H1 (cell line): ENCODE measurements at regions not wholly inside any gene's neighbourhood (a gene's known extent, or its start where the extent isn't known, plus 50 kb on each side); places are given as distances from the start of the nearest gene placed in this dataset.

Experiments used
- GABPA ChIP-seq: IDR thresholded peaks from 2 replicates; pipeline ENCODE4 v1.6.1; 2011; ENCODE audit warnings: mild to moderate bottlenecking, low read length, moderate library complexity, borderline replicate concordance; ENCODE audit not compliant: insufficient read depth
- MAFK ChIP-seq: IDR thresholded peaks from 2 replicates; pipeline ENCODE4 v1.6.1; 2012; ENCODE audit warnings: low read depth, mild to moderate bottlenecking, improper control_type of control experiment, low read length
- TF ChIP-seq, protein P1 (sequence below): fragments of 300-600 bp; sonication (generic); IDR thresholded peaks from 2 replicates; pipeline ENCODE4 v1.7.1; 2012; ENCODE audit warnings: low read length, moderate library complexity, mild to moderate bottlenecking, inconsistent platforms; ENCODE audit not compliant: insufficient replicate concordance

DNA sequence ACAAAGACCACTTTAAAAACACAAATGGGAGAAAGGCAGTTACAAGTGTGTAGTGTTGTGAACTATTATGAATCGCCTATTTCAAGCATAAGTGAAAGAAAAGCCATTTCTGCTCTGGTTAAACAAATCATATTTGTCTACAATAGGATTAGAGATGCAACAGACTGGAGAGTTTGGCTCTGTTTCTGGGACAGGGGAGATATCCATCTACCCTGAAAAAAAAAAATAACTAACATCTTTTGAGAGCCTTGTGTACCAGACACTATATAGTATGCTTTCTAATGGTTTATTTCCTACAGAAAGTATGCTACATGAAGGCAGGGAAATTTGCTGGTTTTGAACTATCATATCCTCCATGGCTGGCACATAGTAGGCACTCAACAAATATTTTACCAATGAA lies 106.7 kb upstream of the FHIT start (continued):
- TF ChIP-seq, protein P1, sequence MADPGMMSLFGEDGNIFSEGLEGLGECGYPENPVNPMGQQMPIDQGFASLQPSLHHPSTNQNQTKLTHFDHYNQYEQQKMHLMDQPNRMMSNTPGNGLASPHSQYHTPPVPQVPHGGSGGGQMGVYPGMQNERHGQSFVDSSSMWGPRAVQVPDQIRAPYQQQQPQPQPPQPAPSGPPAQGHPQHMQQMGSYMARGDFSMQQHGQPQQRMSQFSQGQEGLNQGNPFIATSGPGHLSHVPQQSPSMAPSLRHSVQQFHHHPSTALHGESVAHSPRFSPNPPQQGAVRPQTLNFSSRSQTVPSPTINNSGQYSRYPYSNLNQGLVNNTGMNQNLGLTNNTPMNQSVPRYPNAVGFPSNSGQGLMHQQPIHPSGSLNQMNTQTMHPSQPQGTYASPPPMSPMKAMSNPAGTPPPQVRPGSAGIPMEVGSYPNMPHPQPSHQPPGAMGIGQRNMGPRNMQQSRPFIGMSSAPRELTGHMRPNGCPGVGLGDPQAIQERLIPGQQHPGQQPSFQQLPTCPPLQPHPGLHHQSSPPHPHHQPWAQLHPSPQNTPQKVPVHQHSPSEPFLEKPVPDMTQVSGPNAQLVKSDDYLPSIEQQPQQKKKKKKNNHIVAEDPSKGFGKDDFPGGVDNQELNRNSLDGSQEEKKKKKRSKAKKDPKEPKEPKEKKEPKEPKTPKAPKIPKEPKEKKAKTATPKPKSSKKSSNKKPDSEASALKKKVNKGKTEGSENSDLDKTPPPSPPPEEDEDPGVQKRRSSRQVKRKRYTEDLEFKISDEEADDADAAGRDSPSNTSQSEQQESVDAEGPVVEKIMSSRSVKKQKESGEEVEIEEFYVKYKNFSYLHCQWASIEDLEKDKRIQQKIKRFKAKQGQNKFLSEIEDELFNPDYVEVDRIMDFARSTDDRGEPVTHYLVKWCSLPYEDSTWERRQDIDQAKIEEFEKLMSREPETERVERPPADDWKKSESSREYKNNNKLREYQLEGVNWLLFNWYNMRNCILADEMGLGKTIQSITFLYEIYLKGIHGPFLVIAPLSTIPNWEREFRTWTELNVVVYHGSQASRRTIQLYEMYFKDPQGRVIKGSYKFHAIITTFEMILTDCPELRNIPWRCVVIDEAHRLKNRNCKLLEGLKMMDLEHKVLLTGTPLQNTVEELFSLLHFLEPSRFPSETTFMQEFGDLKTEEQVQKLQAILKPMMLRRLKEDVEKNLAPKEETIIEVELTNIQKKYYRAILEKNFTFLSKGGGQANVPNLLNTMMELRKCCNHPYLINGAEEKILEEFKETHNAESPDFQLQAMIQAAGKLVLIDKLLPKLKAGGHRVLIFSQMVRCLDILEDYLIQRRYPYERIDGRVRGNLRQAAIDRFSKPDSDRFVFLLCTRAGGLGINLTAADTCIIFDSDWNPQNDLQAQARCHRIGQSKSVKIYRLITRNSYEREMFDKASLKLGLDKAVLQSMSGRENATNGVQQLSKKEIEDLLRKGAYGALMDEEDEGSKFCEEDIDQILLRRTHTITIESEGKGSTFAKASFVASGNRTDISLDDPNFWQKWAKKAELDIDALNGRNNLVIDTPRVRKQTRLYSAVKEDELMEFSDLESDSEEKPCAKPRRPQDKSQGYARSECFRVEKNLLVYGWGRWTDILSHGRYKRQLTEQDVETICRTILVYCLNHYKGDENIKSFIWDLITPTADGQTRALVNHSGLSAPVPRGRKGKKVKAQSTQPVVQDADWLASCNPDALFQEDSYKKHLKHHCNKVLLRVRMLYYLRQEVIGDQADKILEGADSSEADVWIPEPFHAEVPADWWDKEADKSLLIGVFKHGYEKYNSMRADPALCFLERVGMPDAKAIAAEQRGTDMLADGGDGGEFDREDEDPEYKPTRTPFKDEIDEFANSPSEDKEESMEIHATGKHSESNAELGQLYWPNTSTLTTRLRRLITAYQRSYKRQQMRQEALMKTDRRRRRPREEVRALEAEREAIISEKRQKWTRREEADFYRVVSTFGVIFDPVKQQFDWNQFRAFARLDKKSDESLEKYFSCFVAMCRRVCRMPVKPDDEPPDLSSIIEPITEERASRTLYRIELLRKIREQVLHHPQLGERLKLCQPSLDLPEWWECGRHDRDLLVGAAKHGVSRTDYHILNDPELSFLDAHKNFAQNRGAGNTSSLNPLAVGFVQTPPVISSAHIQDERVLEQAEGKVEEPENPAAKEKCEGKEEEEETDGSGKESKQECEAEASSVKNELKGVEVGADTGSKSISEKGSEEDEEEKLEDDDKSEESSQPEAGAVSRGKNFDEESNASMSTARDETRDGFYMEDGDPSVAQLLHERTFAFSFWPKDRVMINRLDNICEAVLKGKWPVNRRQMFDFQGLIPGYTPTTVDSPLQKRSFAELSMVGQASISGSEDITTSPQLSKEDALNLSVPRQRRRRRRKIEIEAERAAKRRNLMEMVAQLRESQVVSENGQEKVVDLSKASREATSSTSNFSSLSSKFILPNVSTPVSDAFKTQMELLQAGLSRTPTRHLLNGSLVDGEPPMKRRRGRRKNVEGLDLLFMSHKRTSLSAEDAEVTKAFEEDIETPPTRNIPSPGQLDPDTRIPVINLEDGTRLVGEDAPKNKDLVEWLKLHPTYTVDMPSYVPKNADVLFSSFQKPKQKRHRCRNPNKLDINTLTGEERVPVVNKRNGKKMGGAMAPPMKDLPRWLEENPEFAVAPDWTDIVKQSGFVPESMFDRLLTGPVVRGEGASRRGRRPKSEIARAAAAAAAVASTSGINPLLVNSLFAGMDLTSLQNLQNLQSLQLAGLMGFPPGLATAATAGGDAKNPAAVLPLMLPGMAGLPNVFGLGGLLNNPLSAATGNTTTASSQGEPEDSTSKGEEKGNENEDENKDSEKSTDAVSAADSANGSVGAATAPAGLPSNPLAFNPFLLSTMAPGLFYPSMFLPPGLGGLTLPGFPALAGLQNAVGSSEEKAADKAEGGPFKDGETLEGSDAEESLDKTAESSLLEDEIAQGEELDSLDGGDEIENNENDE, result no peak
- TF ChIP-seq GABPA (no peak), MAFK (no peak)
